Heart right ventricle (tissue), 16 donors: ENCODE measurements at regions not wholly inside any gene's neighbourhood (a gene's known extent, or its start where the extent isn't known, plus 50 kb on each side); places are given as distances from the start of the nearest gene placed in this dataset.

ENCODE experiments used
- ATAC-seq, 8 donors: fragments of 200-7000 bp; cut with Tn5 transposase; one replicate each; pipeline ENCODE4 v1.9.1; 2020; ENCODE audit warnings: mild to moderate bottlenecking in 8 of 8, moderate library complexity in 8 of 8, moderate number of reproducible peaks in 1 of 8
- DNase-seq, 2 donors: peaks; one replicate each; pipeline ENCODE4 v3.0.0-alpha.2; 2020
- H3K27ac ChIP-seq, 10 donors: fragments of 200-600 bp; sonication (generic) in 2 of 10; one replicate each; pipeline versions ENCODE4 v1.5.0 to v1.8.0; 2020 to 2022; ENCODE audit warnings: mild to moderate bottlenecking in 3 of 10
- H3K27me3 ChIP-seq, 7 donors: fragments of 200-600 bp; one replicate each; pipeline ENCODE4 v1.8.0; 2021 to 2022; ENCODE audit warnings: mild to moderate bottlenecking in 2 of 7
- H3K36me3 ChIP-seq, 9 donors: fragments of 200-600 bp; sonication (generic) in 1 of 9; one replicate each; pipeline versions ENCODE4 v1.5.0 to v1.8.0; 2020 to 2022; ENCODE audit warnings: mild to moderate bottlenecking in 2 of 9
- H3K4me1 ChIP-seq, 9 donors: fragments of 200-600 bp; sonication (generic) in 1 of 9; one replicate each; pipeline versions ENCODE4 v1.5.0 to v1.8.0; 2020 to 2022; ENCODE audit warnings: mild to moderate bottlenecking in 4 of 9
- H3K4me3 ChIP-seq, 10 donors: fragments of 200-600 bp; sonication (generic) in 2 of 10; one replicate each; pipeline versions ENCODE4 v1.5.0 to v1.8.0; 2020 to 2022; ENCODE audit warnings: mild to moderate bottlenecking in 7 of 10, moderate library complexity in 2 of 10
- H3K9me3 ChIP-seq, 11 donors: fragments of 200-600 bp in 10 of 11; sonication (generic) in 2 of 11; one replicate each; pipeline versions ENCODE4 v1.5.0 to v1.8.0; 2013 to 2022; ENCODE audit warnings: mild to moderate bottlenecking in 2 of 11, control low read depth in 1 of 11, moderate library complexity in 1 of 11
- WGBS, 2 donors: extraction: QIAGEN DNeasy Blood & Tissue Kit; methylation state at CpG; one replicate each; pipeline ENCODE4 v1.1.7; 2013; ENCODE audit warnings: inconsistent platforms in 1 of 2; 5-methylcytosine and 5-hydroxymethylcytosine counted together
- intact Hi-C, 10 donors: fragments of 100-400 bp; cut with DNase I; formaldehyde crosslinking; loops; one replicate each; pipeline versions ENCODE4 v1.11.1 to v1.14.2; 2022
- TF ChIP-seq, protein P1 (sequence below), 9 donors: fragments of 200-600 bp; sonication (generic) in 2 of 9; IDR thresholded peaks; one replicate each; pipeline versions ENCODE4 v1.5.0 to v1.8.0; 2021 to 2022; ENCODE audit warnings: antibody characterized with exemption in 9 of 9, mild to moderate bottlenecking in 5 of 9, moderate library complexity in 1 of 9
- donor health status: Arrhythmogenic right ventricular cardiomyopathy.
- donor health status: ischemic (EF 13 %, LVEDD 7.1; RV severe dilation, severe dysfunction).
- donor health status: healthy with polysubstance abuse.
- donor health status: DM: no; HTN: yes; CAD: no.
- donor health status: DM: no; HTN: no; CAD: no.
- donor health status: ischemic (EF 25% LVEDD 6.9; RV normal size, moderate dysfunction).
- donor health status: ischemic (EF 25% LVEDD 5.7; RV mildly dilated, moderate dysfunction).
- donor health status: healthy.
- donor health status: DM: yes; HTN: yes; CAD: no.
- donor health status: Ischemic cardiomyopathy.
- donor health status: ischemic (EF 35%, LVEDD 5.7; RV mildly dilated, moderate dysfunction).
- donor health status: nonischemic (EF 11% LVEDD 7.7; RV severe dilation, severe dysfunction).
- donor health status: DM: yes; HTN: yes; CAD: no.
- donor health status: PGD.
- donor health status: ischemic (EF 29% LVEDD 5.4; RV normal size, mild dysfunction).
- donor health status: nonischemic (EF 23%, LVEDD 6.1; RV moderate dilation, normal function).

DNA sequence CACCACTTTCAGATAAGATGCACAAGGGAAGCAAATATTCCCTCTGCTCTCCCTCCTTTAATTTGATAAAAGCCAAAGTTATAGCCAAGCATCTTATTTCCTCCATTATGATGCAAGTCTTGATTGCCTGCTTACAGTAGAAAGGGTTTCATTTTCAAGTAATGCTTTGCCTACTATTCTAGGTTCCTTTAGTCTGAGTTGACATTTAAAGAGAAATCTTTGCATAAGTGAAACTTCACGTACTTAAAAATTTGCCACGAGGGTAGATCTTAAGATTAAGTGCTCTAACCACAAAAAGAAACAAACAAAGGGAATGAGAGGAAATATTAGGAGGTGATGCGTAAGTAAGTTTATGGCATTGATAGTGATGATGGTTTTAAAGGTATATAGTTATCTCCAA is 78.1 kb upstream of the VWDE start:
- intact Hi-C loops = no loop called here
- Histone ChIP-seq H3K36me3 (no peaks in the 10 kb centered on the region), H3K4me3 (no peak overlapping the region), H3K27ac (no peak overlapping the region), H3K27me3 (no peaks in the 10 kb centered on the region), H3K4me1 (no peaks in the 10 kb centered on the region), H3K9me3 (no peaks in the 10 kb centered on the region)
- 74 to 90% methylated on average over 3 of the region's 3 CpGs for WGBS, 2 donors
- TF ChIP-seq, protein P1, sequence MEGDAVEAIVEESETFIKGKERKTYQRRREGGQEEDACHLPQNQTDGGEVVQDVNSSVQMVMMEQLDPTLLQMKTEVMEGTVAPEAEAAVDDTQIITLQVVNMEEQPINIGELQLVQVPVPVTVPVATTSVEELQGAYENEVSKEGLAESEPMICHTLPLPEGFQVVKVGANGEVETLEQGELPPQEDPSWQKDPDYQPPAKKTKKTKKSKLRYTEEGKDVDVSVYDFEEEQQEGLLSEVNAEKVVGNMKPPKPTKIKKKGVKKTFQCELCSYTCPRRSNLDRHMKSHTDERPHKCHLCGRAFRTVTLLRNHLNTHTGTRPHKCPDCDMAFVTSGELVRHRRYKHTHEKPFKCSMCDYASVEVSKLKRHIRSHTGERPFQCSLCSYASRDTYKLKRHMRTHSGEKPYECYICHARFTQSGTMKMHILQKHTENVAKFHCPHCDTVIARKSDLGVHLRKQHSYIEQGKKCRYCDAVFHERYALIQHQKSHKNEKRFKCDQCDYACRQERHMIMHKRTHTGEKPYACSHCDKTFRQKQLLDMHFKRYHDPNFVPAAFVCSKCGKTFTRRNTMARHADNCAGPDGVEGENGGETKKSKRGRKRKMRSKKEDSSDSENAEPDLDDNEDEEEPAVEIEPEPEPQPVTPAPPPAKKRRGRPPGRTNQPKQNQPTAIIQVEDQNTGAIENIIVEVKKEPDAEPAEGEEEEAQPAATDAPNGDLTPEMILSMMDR (IDR thresholded peaks at IDR 0.05) = no peak
- ATAC-seq (no peak), DNase-seq (no peak)

DNA sequence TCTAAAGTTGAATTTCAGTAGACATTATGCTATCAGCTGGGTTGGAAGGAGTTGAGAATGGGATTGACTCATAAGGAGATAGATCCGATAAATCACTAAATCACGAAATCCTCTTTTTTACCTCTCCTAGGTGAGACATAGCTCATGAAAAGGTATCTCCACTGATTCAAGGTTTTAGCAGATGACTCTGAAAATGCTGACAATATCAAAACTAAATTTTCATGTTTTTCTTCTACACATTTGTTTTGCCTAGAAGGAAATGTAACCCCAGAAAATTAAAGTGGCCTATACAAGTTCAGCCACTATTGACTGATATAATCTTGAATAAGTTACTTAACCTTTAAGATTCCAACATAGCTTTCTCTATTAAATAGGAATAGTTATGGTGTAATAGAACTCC is 82.2 kb upstream of the VWDE start:
- H3K36me3 ChIP-seq = no peaks in the 10 kb centered on the region
- TF ChIP-seq, protein P1 (IDR thresholded peaks at IDR 0.05) = no peak
- H3K4me1 ChIP-seq = no peaks in the 10 kb centered on the region
- intact Hi-C loops = loop anchor here in 1 of 10 donors (5.0 kb wide), 1 partner anchor 49 kb away; no protein-coding TSS in a partner anchor
- ATAC-seq (no peak), DNase-seq (no peak)
- no peaks in the 10 kb centered on the region for H3K27me3 ChIP-seq
- H3K4me3 ChIP-seq = no peak overlapping the region
- WGBS, 2 donors = 96 to 99% methylated on average over 2 of the region's 2 CpGs
- no peaks in the 10 kb centered on the region for H3K9me3 ChIP-seq
- H3K27ac ChIP-seq = no peak overlapping the region

DNA sequence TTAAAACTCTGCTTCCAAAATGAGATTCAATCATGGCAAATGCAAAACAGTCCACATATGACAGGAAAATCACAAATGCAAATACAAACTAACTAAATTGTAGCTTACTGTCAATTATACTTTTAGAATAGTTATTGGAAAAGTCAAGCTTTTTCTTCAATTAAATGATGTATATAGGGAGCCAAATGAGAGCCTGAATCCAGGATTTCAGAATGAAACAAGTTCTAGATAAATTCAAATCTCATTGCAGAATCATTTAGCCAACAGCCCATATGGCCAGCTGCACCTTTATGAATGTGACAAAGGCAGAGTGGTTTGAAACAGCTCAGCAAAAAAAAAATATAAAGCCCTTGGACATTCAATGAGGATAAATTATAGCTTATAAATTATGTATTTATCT is 82.2 kb upstream of the SCIN start:
- TF ChIP-seq, protein P1 (IDR thresholded peaks at IDR 0.05) = no peak
- Histone ChIP-seq H3K36me3 (no peaks in the 10 kb centered on the region), H3K27ac (no peak overlapping the region), H3K9me3 (no peaks in the 10 kb centered on the region), H3K4me1 (no peaks in the 10 kb centered on the region), H3K27me3 (no peaks in the 10 kb centered on the region), H3K4me3 (no peak overlapping the region)
- intact Hi-C loops = loop anchor here in 1 of 10 donors (5.0 kb wide), 1 partner anchor 51 kb away; no protein-coding TSS in a partner anchor
- DNase-seq = no peak
- ATAC-seq = no peak

DNA sequence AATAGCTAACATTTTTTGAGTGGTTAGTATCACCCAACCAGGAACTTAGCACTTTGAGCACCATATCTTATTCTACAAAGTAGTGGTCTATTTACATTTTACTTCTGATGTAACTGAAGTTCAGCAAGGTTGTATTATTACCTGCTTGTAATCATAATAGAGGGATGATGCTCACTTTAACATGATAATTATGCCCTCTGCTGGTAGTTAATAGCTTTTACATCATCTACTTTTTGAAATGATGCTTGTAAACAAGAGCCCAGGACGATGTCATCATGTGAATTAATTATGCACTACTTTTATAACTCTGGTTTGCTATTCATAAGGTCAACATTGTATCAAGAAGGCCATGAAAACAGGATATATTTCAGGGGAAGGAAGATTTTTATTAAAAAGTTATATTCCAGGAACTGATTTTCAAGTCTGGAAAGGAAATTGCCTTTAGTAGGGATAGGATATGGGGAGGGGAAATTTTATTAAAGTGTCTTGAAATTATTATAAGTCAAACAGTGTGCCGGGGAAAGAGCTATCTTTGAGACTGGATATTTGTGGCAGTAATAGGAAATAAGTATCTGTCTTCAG is 80.3 kb upstream of the SCIN start:
- Histone ChIP-seq H3K4me1 (no peaks in the 10 kb centered on the region), H3K27me3 (no peaks in the 10 kb centered on the region), H3K36me3 (no peaks in the 10 kb centered on the region), H3K27ac (no peak overlapping the region), H3K9me3 (no peaks in the 10 kb centered on the region), H3K4me3 (no peak overlapping the region)
- DNase-seq (no peak), ATAC-seq (no peak)
- TF ChIP-seq, protein P1 (IDR thresholded peaks at IDR 0.05) = peak in 7 of 9 donors; percentile 45 to 65 (median 57)
- WGBS, 2 donors = 17 to 23% methylated on average over 2 of the region's 2 CpGs
- intact Hi-C loops = loop anchor here in 9 of 10 donors (5.0 to 10.0 kb wide), 7 partner anchors 33 to 1065 kb away; partner anchors contain the start of gene THSD7A (in 5 of the 9)
